GM12878 (cell line): ENCODE measurements at regions not wholly inside any gene's neighbourhood (a gene's known extent, or its start where the extent isn't known, plus 50 kb on each side); places are given as distances from the start of the nearest gene placed in this dataset.

Source experiments
- ATAC-seq: fragments of 200-7000 bp; cut with Tn5 transposase; 3 replicates; pipeline ENCODE4 v1.9.1; 2020; ENCODE audit warnings: mild to moderate bottlenecking, moderate library complexity
- BruUV-seq: library from RNA; stranded (reverse); fragments of 400-500 nt; replicated peaks from 2 replicates; lab custom pipeline; 2021; lab: Mats Ljungman, UMichigan
- CTCF ChIA-PET: fragments of 300-600 bp; sonication (Branson Sonifier 250); formaldehyde crosslinking; extraction: SDS; loops from one replicate; lab custom pipeline; 2021; ENCODE audit warnings: inconsistent platforms; lab: Yijun Ruan, JAX
- POLR2A ChIA-PET: fragments of 350-600 bp; formaldehyde crosslinking; extraction: SDS; loops from one replicate; lab custom pipeline; 2021; ENCODE audit warnings: inconsistent platforms; lab: Charles Lee
- RAD21 ChIA-PET: fragments of 300-600 bp; sonication (Branson Sonifier 250); formaldehyde crosslinking; loops from one replicate; lab custom pipeline; 2023; ENCODE audit warnings: antibody characterized with exemption; ENCODE audit not compliant: unreplicated experiment; lab: Charles Lee
- SMC1A ChIA-PET: fragments of 300-600 bp; sonication (Branson Sonifier 250); formaldehyde crosslinking; loops from one replicate; lab custom pipeline; 2023; ENCODE audit not compliant: unreplicated experiment, uncharacterized antibody; lab: Charles Lee
- DNase-seq: peaks from one replicate; pipeline ENCODE4 v3.0.0-alpha.2; 2011; ENCODE audit warnings: low read depth, low spot score
- FAIRE-seq: peaks from 3 replicates; lab custom pipeline; 2011; peaks lifted over from hg19 to GRCh38; lab: Jason Lieb, UNC
- H2AFZ ChIP-seq: 2 replicates; pipeline ENCODE4 v1.6.0; 2011; ENCODE audit warnings: low read depth, low read length, control low read depth; ENCODE audit not compliant: control insufficient read depth
- H3K27ac ChIP-seq: 2 replicates; pipeline ENCODE4 v1.5.1; 2011; ENCODE audit warnings: control low read depth; ENCODE audit not compliant: control insufficient read depth, insufficient read depth
- H3K27me3 ChIP-seq, 2 experiments: replicated peaks in 1 of 2; 2 replicates each; pipeline versions ENCODE4 v1.6.0 to v1.6.1; 2011; ENCODE audit warnings: low read length in 1 of 2; ENCODE audit not compliant: control insufficient read depth in 2 of 2, insufficient read depth in 2 of 2
- H3K36me3 ChIP-seq, 2 experiments: 2 replicates each; pipeline ENCODE4 v1.5.1; 2011; ENCODE audit warnings: low read length in 1 of 2; ENCODE audit not compliant: control insufficient read depth in 2 of 2, insufficient read depth in 2 of 2
- H3K4me1 ChIP-seq: 2 replicates; pipeline ENCODE4 v1.6.1; 2011; ENCODE audit warnings: mild to moderate bottlenecking, low read length, moderate library complexity, mixed read lengths; ENCODE audit not compliant: control insufficient read depth, insufficient read depth
- H3K4me2 ChIP-seq: 2 replicates; pipeline ENCODE4 v1.6.0; 2011; ENCODE audit warnings: control low read depth; ENCODE audit not compliant: control insufficient read depth, insufficient read depth
- H3K4me3 ChIP-seq: fragments of 200-600 bp; sonication (generic); 2 replicates; pipeline ENCODE4 v1.5.1; 2016
- H3K79me2 ChIP-seq: 2 replicates; pipeline ENCODE4 v1.6.0; 2011; ENCODE audit warnings: low read length; ENCODE audit not compliant: control insufficient read depth, insufficient read depth
- H3K9ac ChIP-seq: 2 replicates; pipeline ENCODE4 v1.8.0; 2011; ENCODE audit warnings: low read length, control low read depth, mixed read lengths; ENCODE audit not compliant: control insufficient read depth, insufficient read depth
- H3K9me3 ChIP-seq: replicated peaks from 3 replicates; pipeline ENCODE4 v1.5.1; 2011; ENCODE audit warnings: mild to moderate bottlenecking, low read length; ENCODE audit not compliant: control insufficient read depth, insufficient read depth
- H4K20me1 ChIP-seq: 2 replicates; pipeline ENCODE4 v1.6.0; 2011; ENCODE audit not compliant: control insufficient read depth, insufficient read depth
- BACH1 ChIP-seq: fragments of 450-650 bp; IDR thresholded peaks from 2 replicates; pipeline ENCODE4 v1.6.1; 2017; ENCODE audit warnings: mild to moderate bottlenecking, borderline replicate concordance
- FOXM1 ChIP-seq: IDR thresholded peaks from 2 replicates; pipeline ENCODE4 v1.6.1; 2012; ENCODE audit warnings: low read depth, mild to moderate bottlenecking, inconsistent platforms, low read length, moderate library complexity
- MXI1 ChIP-seq: fragments of 150-350 bp; IDR thresholded peaks from 2 replicates; pipeline ENCODE4 v1.6.1; 2011; ENCODE audit warnings: low read depth, mild to moderate bottlenecking, inconsistent platforms, low read length, improper control_type of control experiment
- RCOR1 ChIP-seq: conservative IDR thresholded peaks from 2 replicates; pipeline ENCODE4 v1.6.1; 2012; ENCODE audit warnings: low read depth, low read length, improper control_type of control experiment
- SIX5 ChIP-seq: IDR thresholded peaks from 2 replicates; pipeline ENCODE4 v1.6.1; 2011; ENCODE audit warnings: mild to moderate bottlenecking, low read depth, low read length, moderate library complexity; ENCODE audit not compliant: severe bottlenecking
- SMAD1 ChIP-seq: fragments of 450-650 bp; IDR thresholded peaks from 2 replicates; pipeline ENCODE4 v1.6.1; 2018; ENCODE audit warnings: mild to moderate bottlenecking, low read depth; ENCODE audit not compliant: partially characterized antibody
- SP1 ChIP-seq: IDR thresholded peaks from one replicate; pipeline ENCODE4 v1.6.1; 2011; ENCODE audit warnings: low read depth, low read length
- SPI1 ChIP-seq: IDR thresholded peaks from 2 replicates; pipeline ENCODE4 v1.6.1; 2011; ENCODE audit warnings: low read depth, mild to moderate bottlenecking, low read length, moderate library complexity, borderline replicate concordance; ENCODE audit not compliant: insufficient read depth
- SUZ12 ChIP-seq: fragments of 200-600 bp; sonication (generic); IDR thresholded peaks from one replicate; pipeline ENCODE4 v1.6.1; 2018; ENCODE audit warnings: antibody characterized with exemption, mild to moderate bottlenecking; ENCODE audit not compliant: unreplicated experiment
- TCF3 ChIP-seq: IDR thresholded peaks from 2 replicates; pipeline ENCODE4 v1.6.1; 2012; ENCODE audit warnings: low read depth, mild to moderate bottlenecking, low read length, borderline replicate concordance; ENCODE audit not compliant: insufficient read depth
- WGBS: methylation state at CpG from one replicate; pipeline ENCODE4 v1.1.6; 2016; ENCODE audit warnings: low lambda C conversion rate; ENCODE audit not compliant: insufficient replicate concordance, insufficient coverage; ENCODE audit errors: missing lambda C conversion rate; 5-methylcytosine and 5-hydroxymethylcytosine counted together
- in situ Hi-C: fragments of 300-500 bp; cut with MboI; formaldehyde crosslinking; loops from 9 replicates; pipeline ENCODE4 v1.14.3; 2018; ENCODE audit warnings: mixed read lengths
- intact Hi-C: fragments of 100-400 bp; cut with micrococcal nuclease; formaldehyde crosslinking; loops from one replicate; pipeline ENCODE4 v1.14.2; 2022; ENCODE audit not compliant: unreplicated experiment

DNA sequence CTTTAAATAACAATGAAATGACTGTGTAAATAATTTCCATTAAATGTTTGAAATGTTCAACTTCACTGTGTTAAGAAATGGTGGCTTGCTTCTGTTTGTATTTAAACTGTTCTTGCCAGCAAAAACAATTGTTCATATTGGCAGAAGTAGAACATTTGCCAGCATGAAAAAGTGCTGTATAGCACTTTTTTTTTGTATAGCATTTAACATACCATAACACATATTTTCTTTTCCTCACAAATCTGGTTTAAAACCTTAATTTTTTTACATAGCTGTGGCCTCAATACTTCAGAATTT, 94.1 kb downstream of the COX18 start:
- no peaks in the 10 kb centered on the region; the same call in 2 of the 3 replicates for H3K9me3 ChIP-seq
- ChIA-PET RAD21 (no interaction called here), POLR2A (no interaction called here), SMC1A (no interaction called here), CTCF (no interaction called here)
- H2AFZ ChIP-seq: no peak overlapping the region
- FAIRE-seq: no peak
- H3K4me1 ChIP-seq: no peaks in the 10 kb centered on the region
- H3K9ac ChIP-seq: no peak overlapping the region
- no peak for DNase-seq
- no peaks in the 10 kb centered on the region for H3K79me2 ChIP-seq
- no peak for ATAC-seq
- TF ChIP-seq RCOR1 (no peak), SUZ12 (no peak), FOXM1 (no peak), BACH1 (no peak), MXI1 (no peak)
- H3K4me3 ChIP-seq: no peak overlapping the region
- H3K36me3 ChIP-seq: no peaks in the 10 kb centered on the region
- H4K20me1 ChIP-seq: no peaks in the 10 kb centered on the region
- intact Hi-C loops: no loop called here
- H3K4me2 ChIP-seq: no peak overlapping the region
- BruUV-seq: no TSS peak
- H3K27me3 ChIP-seq: no peaks in the 10 kb centered on the region
- no peak overlapping the region for H3K27ac ChIP-seq
- in situ Hi-C loops: no loop called here

- FAIRE-seq: no peak
- WGBS: 14% methylated on average over 8 of the region's 8 CpGs
These were observed 94.6 kb downstream of the COX18 start for GRCh38 chr4:72974694-72975487.

More at GRCh38 chr4:72974694-72975487, 94.6 kb downstream of the COX18 start:
- Histone ChIP-seq H3K9me3 (no peaks in the 10 kb centered on the region; the same call in 2 of the 3 replicates), H3K79me2 (no peaks in the 10 kb centered on the region), H3K27ac (no peak overlapping the region), H3K27me3 (no peaks in the 10 kb centered on the region), H3K9ac (no peak overlapping the region), H3K4me2 (no peak overlapping the region), H4K20me1 (no peaks in the 10 kb centered on the region), H3K4me3 (no peak overlapping the region), H2AFZ (no peak overlapping the region), H3K36me3 (no peaks in the 10 kb centered on the region)
- RAD21 ChIA-PET: no interaction called here
- in situ Hi-C loops (no loop called here), intact Hi-C loops (no loop called here)
- ATAC-seq: no peak
- POLR2A ChIA-PET: no interaction called here
- CTCF ChIA-PET: interaction anchor here (1.2 kb wide), 1 partner anchor 15 kb away, joined by 3 read pairs; no protein-coding TSS in a partner anchor
- no peak for DNase-seq
- TF ChIP-seq SMAD1: no peak
- TF ChIP-seq SP1: no peak
- TF ChIP-seq TCF3: no peak
- TF ChIP-seq SIX5: no peak
- TF ChIP-seq SPI1: 0 out of 2 replicates have a peak, but pooled peaks have one; percentile 32
- TF ChIP-seq, all 136 proteins: peak for 1
- no TSS peak for BruUV-seq
- no peaks in the 10 kb centered on the region for H3K4me1 ChIP-seq
- SMC1A ChIA-PET: interaction anchor here (0.9 kb wide), 1 partner anchor 17 kb away, joined by 3 read pairs; no protein-coding TSS in a partner anchor
